Heart right ventricle (tissue), 16 donors: ENCODE measurements at regions not wholly inside any gene's neighbourhood (a gene's known extent, or its start where the extent isn't known, plus 50 kb on each side); places are given as distances from the start of the nearest gene placed in this dataset.

Experiments
- ATAC-seq, 8 donors: fragments of 200-7000 bp; cut with Tn5 transposase; one replicate each; pipeline ENCODE4 v1.9.1; 2020; ENCODE audit warnings: mild to moderate bottlenecking in 8 of 8, moderate library complexity in 8 of 8, moderate number of reproducible peaks in 1 of 8
- DNase-seq, 2 donors: peaks; one replicate each; pipeline ENCODE4 v3.0.0-alpha.2; 2020
- H3K27ac ChIP-seq, 10 donors: fragments of 200-600 bp; sonication (generic) in 2 of 10; one replicate each; pipeline versions ENCODE4 v1.5.0 to v1.8.0; 2020 to 2022; ENCODE audit warnings: mild to moderate bottlenecking in 3 of 10
- H3K27me3 ChIP-seq, 7 donors: fragments of 200-600 bp; one replicate each; pipeline ENCODE4 v1.8.0; 2021 to 2022; ENCODE audit warnings: mild to moderate bottlenecking in 2 of 7
- H3K36me3 ChIP-seq, 9 donors: fragments of 200-600 bp; sonication (generic) in 1 of 9; one replicate each; pipeline versions ENCODE4 v1.5.0 to v1.8.0; 2020 to 2022; ENCODE audit warnings: mild to moderate bottlenecking in 2 of 9
- H3K4me1 ChIP-seq, 9 donors: fragments of 200-600 bp; sonication (generic) in 1 of 9; one replicate each; pipeline versions ENCODE4 v1.5.0 to v1.8.0; 2020 to 2022; ENCODE audit warnings: mild to moderate bottlenecking in 4 of 9
- H3K4me3 ChIP-seq, 10 donors: fragments of 200-600 bp; sonication (generic) in 2 of 10; one replicate each; pipeline versions ENCODE4 v1.5.0 to v1.8.0; 2020 to 2022; ENCODE audit warnings: mild to moderate bottlenecking in 7 of 10, moderate library complexity in 2 of 10
- H3K9me3 ChIP-seq, 11 donors: fragments of 200-600 bp in 10 of 11; sonication (generic) in 2 of 11; one replicate each; pipeline versions ENCODE4 v1.5.0 to v1.8.0; 2013 to 2022; ENCODE audit warnings: mild to moderate bottlenecking in 2 of 11, control low read depth in 1 of 11, moderate library complexity in 1 of 11
- WGBS, 2 donors: extraction: QIAGEN DNeasy Blood & Tissue Kit; methylation state at CpG; one replicate each; pipeline ENCODE4 v1.1.7; 2013; ENCODE audit warnings: inconsistent platforms in 1 of 2; 5-methylcytosine and 5-hydroxymethylcytosine counted together
- intact Hi-C, 10 donors: fragments of 100-400 bp; cut with DNase I; formaldehyde crosslinking; loops; one replicate each; pipeline versions ENCODE4 v1.11.1 to v1.14.2; 2022
- TF ChIP-seq, protein P1 (sequence below), 9 donors: fragments of 200-600 bp; sonication (generic) in 2 of 9; IDR thresholded peaks; one replicate each; pipeline versions ENCODE4 v1.5.0 to v1.8.0; 2021 to 2022; ENCODE audit warnings: antibody characterized with exemption in 9 of 9, mild to moderate bottlenecking in 5 of 9, moderate library complexity in 1 of 9
- donor health status: Arrhythmogenic right ventricular cardiomyopathy.
- donor health status: ischemic (EF 13 %, LVEDD 7.1; RV severe dilation, severe dysfunction).
- donor health status: healthy with polysubstance abuse.
- donor health status: DM: no; HTN: yes; CAD: no.
- donor health status: DM: no; HTN: no; CAD: no.
- donor health status: ischemic (EF 25% LVEDD 6.9; RV normal size, moderate dysfunction).
- donor health status: ischemic (EF 25% LVEDD 5.7; RV mildly dilated, moderate dysfunction).
- donor health status: healthy.
- donor health status: DM: yes; HTN: yes; CAD: no.
- donor health status: Ischemic cardiomyopathy.
- donor health status: ischemic (EF 35%, LVEDD 5.7; RV mildly dilated, moderate dysfunction).
- donor health status: nonischemic (EF 11% LVEDD 7.7; RV severe dilation, severe dysfunction).
- donor health status: DM: yes; HTN: yes; CAD: no.
- donor health status: PGD.
- donor health status: ischemic (EF 29% LVEDD 5.4; RV normal size, mild dysfunction).
- donor health status: nonischemic (EF 23%, LVEDD 6.1; RV moderate dilation, normal function).

- Histone ChIP-seq H3K27ac (peak overlapping the region in 3 of 10 donors; percentile 26 to 71 (median 58)), H3K27me3 (no peaks in the 10 kb centered on the region), H3K36me3 (no peaks in the 10 kb centered on the region), H3K9me3 (no peaks in the 10 kb centered on the region), H3K4me1 (peaks cover 0 to 10% (median 8%) of the 10 kb centered on the region in 9 donors), H3K4me3 (no peak overlapping the region)
- peak; percentile 17 to 83 for DNase-seq
- ATAC-seq = peak; percentile 80 to 96 (median 94)
- intact Hi-C loops = loop anchor here (1.0 to 10.0 kb wide), 11 partner anchors 292 to 554 kb away; no protein-coding TSS in a partner anchor
- WGBS, 2 donors = 3 to 8% methylated on average over 3 of the region's 3 CpGs
- TF ChIP-seq, protein P1, sequence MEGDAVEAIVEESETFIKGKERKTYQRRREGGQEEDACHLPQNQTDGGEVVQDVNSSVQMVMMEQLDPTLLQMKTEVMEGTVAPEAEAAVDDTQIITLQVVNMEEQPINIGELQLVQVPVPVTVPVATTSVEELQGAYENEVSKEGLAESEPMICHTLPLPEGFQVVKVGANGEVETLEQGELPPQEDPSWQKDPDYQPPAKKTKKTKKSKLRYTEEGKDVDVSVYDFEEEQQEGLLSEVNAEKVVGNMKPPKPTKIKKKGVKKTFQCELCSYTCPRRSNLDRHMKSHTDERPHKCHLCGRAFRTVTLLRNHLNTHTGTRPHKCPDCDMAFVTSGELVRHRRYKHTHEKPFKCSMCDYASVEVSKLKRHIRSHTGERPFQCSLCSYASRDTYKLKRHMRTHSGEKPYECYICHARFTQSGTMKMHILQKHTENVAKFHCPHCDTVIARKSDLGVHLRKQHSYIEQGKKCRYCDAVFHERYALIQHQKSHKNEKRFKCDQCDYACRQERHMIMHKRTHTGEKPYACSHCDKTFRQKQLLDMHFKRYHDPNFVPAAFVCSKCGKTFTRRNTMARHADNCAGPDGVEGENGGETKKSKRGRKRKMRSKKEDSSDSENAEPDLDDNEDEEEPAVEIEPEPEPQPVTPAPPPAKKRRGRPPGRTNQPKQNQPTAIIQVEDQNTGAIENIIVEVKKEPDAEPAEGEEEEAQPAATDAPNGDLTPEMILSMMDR (IDR thresholded peaks at IDR 0.05) = peak; percentile 52 to 94 (median 82)
Measured at GRCh38 chr1:99180343-99180808, 83.9 kb upstream of the PLPPR4 start.

DNA sequence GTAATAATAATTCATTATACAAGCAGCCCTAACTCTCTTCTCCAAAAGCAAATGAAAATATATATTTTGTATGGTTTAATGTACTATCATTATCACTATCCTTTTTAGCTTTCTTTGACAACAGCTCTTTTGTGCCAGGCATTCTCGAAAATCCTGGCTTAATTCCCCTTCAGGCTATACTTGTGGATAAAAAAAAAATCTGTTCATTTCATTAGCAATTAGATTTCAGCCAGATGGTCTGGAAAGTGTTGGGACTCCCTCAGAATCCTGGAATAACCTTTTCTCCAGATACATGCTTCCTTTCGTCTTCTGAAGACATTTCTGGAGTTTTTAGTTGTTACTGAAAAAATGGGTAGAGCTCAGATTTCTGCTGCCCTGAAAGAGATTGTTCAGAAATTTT lies 83.4 kb upstream of the PLPPR4 start:
- DNase-seq (no peak), ATAC-seq (peak in 5 of 8 donors; percentile 33 to 53 (median 45))
- H3K27ac ChIP-seq = peak overlapping the region in 3 of 10 donors; percentile 26 to 71 (median 58)
- 42 to 59% methylated on average over 2 of the region's 2 CpGs for WGBS, 2 donors
- H3K4me1 ChIP-seq = peaks cover 0 to 10% (median 8%) of the 10 kb centered on the region in 9 donors
- H3K4me3 ChIP-seq = no peak overlapping the region
- TF ChIP-seq, protein P1 (IDR thresholded peaks at IDR 0.05) = no peak
- H3K36me3 ChIP-seq = no peaks in the 10 kb centered on the region
- intact Hi-C loops = loop anchor here (1.0 to 10.0 kb wide), 11 partner anchors 291 to 554 kb away; no protein-coding TSS in a partner anchor
- no peaks in the 10 kb centered on the region for H3K9me3 ChIP-seq
- no peaks in the 10 kb centered on the region for H3K27me3 ChIP-seq

- Histone ChIP-seq H3K27ac (no peak overlapping the region), H3K4me3 (no peak overlapping the region), H3K27me3 (no peaks in the 10 kb centered on the region), H3K36me3 (no peaks in the 10 kb centered on the region), H3K9me3 (no peaks in the 10 kb centered on the region), H3K4me1 (peaks cover 0 to 10% (median 8%) of the 10 kb centered on the region in 9 donors)
- WGBS, 2 donors = 75 to 77% methylated on average over 2 of the region's 2 CpGs
- TF ChIP-seq, protein P1 (IDR thresholded peaks at IDR 0.05) = no peak
- no peak for DNase-seq
- no peak for ATAC-seq
- intact Hi-C loops = loop anchor here in 9 of 10 donors (2.0 to 10.0 kb wide), 9 partner anchors 290 to 553 kb away; no protein-coding TSS in a partner anchor
Measured at GRCh38 chr1:99181892-99182291, 82.4 kb upstream of the PLPPR4 start.

DNA sequence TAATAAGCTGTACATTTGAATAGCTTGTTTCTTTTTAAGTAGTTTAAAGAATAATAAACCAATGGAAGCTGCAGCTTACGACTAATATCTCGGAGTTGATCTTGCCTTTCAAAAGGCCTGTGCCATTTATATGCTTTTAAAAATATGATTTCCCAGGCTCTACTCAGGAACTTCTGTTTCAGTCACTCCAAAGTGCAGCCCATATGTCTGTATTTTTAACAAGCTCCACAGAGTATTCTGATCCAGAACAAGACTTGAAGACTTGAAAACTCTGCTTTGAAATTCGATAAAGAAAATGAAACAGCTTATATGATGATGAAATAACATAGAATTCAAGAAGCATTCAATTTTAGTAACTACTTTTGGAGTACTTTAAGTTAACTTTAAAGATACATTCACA lies 79.1 kb upstream of the PLPPR4 start:
- Histone ChIP-seq H3K4me1 (peaks cover 0 to 10% (median 8%) of the 10 kb centered on the region in 9 donors), H3K4me3 (no peak overlapping the region), H3K27ac (no peak overlapping the region), H3K27me3 (no peaks in the 10 kb centered on the region), H3K9me3 (no peaks in the 10 kb centered on the region), H3K36me3 (no peaks in the 10 kb centered on the region)
- 79 to 86% methylated on average over 3 of the region's 3 CpGs for WGBS, 2 donors
- intact Hi-C loops = loop anchor here in 2 of 10 donors (10.0 kb wide), 2 partner anchors 300 to 550 kb away; no protein-coding TSS in a partner anchor
- TF ChIP-seq, protein P1 (IDR thresholded peaks at IDR 0.05) = no peak
- DNase-seq (no peak), ATAC-seq (no peak)
